ENCODE measurements at regions not wholly inside any gene's neighbourhood (a gene's known extent, or its start where the extent isn't known, plus 50 kb on each side); places are given as distances from the start of the nearest gene placed in this dataset.
"Not testable (repeated sequence)": the region's sequence is repeated elsewhere in the genome, so short reads cannot be mapped to it uniquely, and the experiment has no call there.

GRCh38 chr7:73952266-73952665 lies 75.7 kb upstream of the ELN start:
- Histone ChIP-seq H3K4me1 (ENCODE audit: control insufficient read depth, insufficient read depth, low read length, poor library complexity, severe bottlenecking) (no peaks in the 10 kb centered on the region), H3K36me3 (ENCODE audit: control insufficient read depth, insufficient read depth, low read length) (no peaks in the 10 kb centered on the region), H3K27ac (ENCODE audit: insufficient read depth, low read length, poor library complexity, severe bottlenecking) (no peak overlapping the region), H3K27me3 (ENCODE audit: control insufficient read depth, insufficient read depth, low read length) (no peaks in the 10 kb centered on the region), H3K4me3 (ENCODE audit: low read depth, low read length) (no peak overlapping the region), H3K9me3 (ENCODE audit: control insufficient read depth in 2 of 2, low read length in 2 of 2) (peaks cover 15 to 21% of the 10 kb centered on the region in 2 experiments)
- Mint-ChIP-seq H3K9me3 (peaks cover 0 to 17% (median 4%) of the 10 kb centered on the region in 7 donors), H3K36me3 (no peaks in the 10 kb centered on the region), H3K4me3 (no peak overlapping the region), H3K4me1 (no peaks in the 10 kb centered on the region), H3K27me3 (peaks cover 21% of the 10 kb centered on the region), H3K27ac (peak overlapping the region in 1 of 3 donors; percentile 20)
- DNase-seq (no peak), ATAC-seq (ENCODE audit: low read depth in 2 of 2) (no peak)

- Mint-ChIP-seq H3K4me1 (no peaks in the 10 kb centered on the region), H3K27me3 (peaks cover 13% of the 10 kb centered on the region), H3K36me3 (no peaks in the 10 kb centered on the region), H3K27ac (no peak overlapping the region), H3K4me3 (no peak overlapping the region), H3K9me3 (peaks cover 0 to 4% (median 2%) of the 10 kb centered on the region in 7 donors)
- H3K4me3 ChIP-seq (ENCODE audit: low read depth, low read length), result no peak overlapping the region
- H3K36me3 ChIP-seq (ENCODE audit: control insufficient read depth, insufficient read depth, low read length), result no peaks in the 10 kb centered on the region
- no peak for ATAC-seq (ENCODE audit: low read depth in 2 of 2)
- no peaks in the 10 kb centered on the region for H3K4me1 ChIP-seq (ENCODE audit: control insufficient read depth, insufficient read depth, low read length, poor library complexity, severe bottlenecking)
- H3K27ac ChIP-seq (ENCODE audit: insufficient read depth, low read length, poor library complexity, severe bottlenecking), result no peak overlapping the region
- H3K27me3 ChIP-seq (ENCODE audit: control insufficient read depth, insufficient read depth, low read length), result no peaks in the 10 kb centered on the region
- H3K9me3 ChIP-seq (ENCODE audit: control insufficient read depth in 2 of 2, low read length in 2 of 2), result peaks cover under 1 to 3% of the 10 kb centered on the region in 2 experiments
- no peak for DNase-seq
Measured at GRCh38 chr7:73954181-73954580, 73.8 kb upstream of the ELN start.

GRCh38 chr7:73954861-73955260 lies 73.1 kb upstream of the ELN start:
- no peaks in the 10 kb centered on the region for H3K4me1 Mint-ChIP-seq
- H3K4me3 Mint-ChIP-seq, result no peak overlapping the region

GRCh38 chr7:73960548-73960947 lies 67.4 kb upstream of the ELN start:
- H3K27me3 Mint-ChIP-seq, result peaks cover 7% of the 10 kb centered on the region
- ATAC-seq (ENCODE audit: low read depth in 2 of 2) (no peak), DNase-seq (no peak)
- H3K4me3 Mint-ChIP-seq, result no peak overlapping the region
- H3K36me3 Mint-ChIP-seq, result no peaks in the 10 kb centered on the region
- H3K4me1 Mint-ChIP-seq, result no peaks in the 10 kb centered on the region
- no peaks in the 10 kb centered on the region for H3K27me3 ChIP-seq (ENCODE audit: control insufficient read depth, insufficient read depth, low read length)
- H3K27ac ChIP-seq (ENCODE audit: insufficient read depth, low read length, poor library complexity, severe bottlenecking), result no peak overlapping the region
- no peak overlapping the region for H3K27ac Mint-ChIP-seq
- H3K9me3 ChIP-seq (ENCODE audit: control insufficient read depth in 2 of 2, low read length in 2 of 2), result peaks cover 13 to 14% of the 10 kb centered on the region in 2 experiments
- H3K36me3 ChIP-seq (ENCODE audit: control insufficient read depth, insufficient read depth, low read length), result no peaks in the 10 kb centered on the region
- peaks cover 0 to 20% (median 5%) of the 10 kb centered on the region in 7 donors for H3K9me3 Mint-ChIP-seq
- H3K4me1 ChIP-seq (ENCODE audit: control insufficient read depth, insufficient read depth, low read length, poor library complexity, severe bottlenecking), result no peaks in the 10 kb centered on the region
- no peak overlapping the region for H3K4me3 ChIP-seq (ENCODE audit: low read depth, low read length)

More at GRCh38 chr7:73954861-73955260, 73.1 kb upstream of the ELN start:
- Histone ChIP-seq H3K27me3 (ENCODE audit: control insufficient read depth, insufficient read depth, low read length) (no peaks in the 10 kb centered on the region), H3K4me1 (ENCODE audit: control insufficient read depth, insufficient read depth, low read length, poor library complexity, severe bottlenecking) (no peaks in the 10 kb centered on the region), H3K9me3 (ENCODE audit: control insufficient read depth in 2 of 2, low read length in 2 of 2) (no peaks in the 10 kb centered on the region), H3K36me3 (ENCODE audit: control insufficient read depth, insufficient read depth, low read length) (no peaks in the 10 kb centered on the region), H3K27ac (ENCODE audit: insufficient read depth, low read length, poor library complexity, severe bottlenecking) (no peak overlapping the region), H3K4me3 (ENCODE audit: low read depth, low read length) (no peak overlapping the region)
- Mint-ChIP-seq H3K9me3 (peaks cover 0 to 2% (median 0%) of the 10 kb centered on the region in 7 donors), H3K36me3 (no peaks in the 10 kb centered on the region), H3K27ac (peak overlapping the region in 1 of 3 donors; percentile 22), H3K27me3 (peaks cover 12% of the 10 kb centered on the region)
- DNase-seq (no peak), ATAC-seq (ENCODE audit: low read depth in 2 of 2) (no peak)

DNA sequence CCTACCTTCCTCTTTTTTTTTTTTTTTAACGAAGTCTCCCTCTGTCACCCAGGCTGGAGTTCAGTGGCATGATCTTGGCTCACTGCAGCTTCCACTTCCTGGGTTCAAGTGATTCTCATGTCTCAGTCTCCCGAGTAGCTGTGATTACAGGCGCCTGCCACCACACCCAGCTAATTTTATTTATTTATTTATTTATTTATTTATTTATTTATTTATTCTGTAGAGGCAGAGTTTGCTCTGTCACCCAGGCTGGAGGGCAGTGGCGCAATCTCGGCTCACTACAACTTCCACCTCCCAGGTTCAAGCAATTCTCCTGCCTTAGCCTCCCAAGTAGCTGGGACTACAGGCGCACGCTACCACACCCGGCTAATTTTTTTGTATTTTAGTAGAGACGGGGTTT lies 66.0 kb upstream of the ELN start:
- not testable (repeated sequence) for H3K27ac ChIP-seq (ENCODE audit: insufficient read depth, low read length, poor library complexity, severe bottlenecking); H3K27me3 Mint-ChIP-seq; H3K4me3 Mint-ChIP-seq; H3K36me3 ChIP-seq (ENCODE audit: control insufficient read depth, insufficient read depth, low read length); H3K27me3 ChIP-seq (ENCODE audit: control insufficient read depth, insufficient read depth, low read length); H3K4me1 ChIP-seq (ENCODE audit: control insufficient read depth, insufficient read depth, low read length, poor library complexity, severe bottlenecking); H3K4me3 ChIP-seq (ENCODE audit: low read depth, low read length); H3K36me3 Mint-ChIP-seq; DNase-seq; H3K27ac Mint-ChIP-seq; H3K4me1 Mint-ChIP-seq; ATAC-seq (ENCODE audit: low read depth in 2 of 2)
- H3K9me3 Mint-ChIP-seq, result peaks cover 0 to 20% (median 5%) of the 10 kb centered on the region in 7 donors
- peaks cover 13 to 14% of the 10 kb centered on the region in 2 experiments for H3K9me3 ChIP-seq (ENCODE audit: control insufficient read depth in 2 of 2, low read length in 2 of 2)

GRCh38 chr7:73963252-73963822 lies 64.6 kb upstream of the ELN start:
- peaks cover 0 to 22% (median 7%) of the 10 kb centered on the region in 7 donors for H3K9me3 Mint-ChIP-seq

GRCh38 chr7:73964786-73965185 lies 63.2 kb upstream of the ELN start:
- Mint-ChIP-seq H3K4me1 (no peaks in the 10 kb centered on the region), H3K27me3 (no peaks in the 10 kb centered on the region), H3K9me3 (peaks cover 0 to 22% (median 7%) of the 10 kb centered on the region in 7 donors), H3K4me3 (no peak overlapping the region), H3K27ac (no peak overlapping the region), H3K36me3 (no peaks in the 10 kb centered on the region)
- H3K27me3 ChIP-seq (ENCODE audit: control insufficient read depth, insufficient read depth, low read length), result no peaks in the 10 kb centered on the region
- no peaks in the 10 kb centered on the region for H3K4me1 ChIP-seq (ENCODE audit: control insufficient read depth, insufficient read depth, low read length, poor library complexity, severe bottlenecking)
- H3K9me3 ChIP-seq (ENCODE audit: control insufficient read depth in 2 of 2, low read length in 2 of 2), result peaks cover 13 to 14% of the 10 kb centered on the region in 2 experiments
- no peaks in the 10 kb centered on the region for H3K36me3 ChIP-seq (ENCODE audit: control insufficient read depth, insufficient read depth, low read length)
- ATAC-seq (ENCODE audit: low read depth in 2 of 2) (no peak), DNase-seq (no peak)
- no peak overlapping the region for H3K4me3 ChIP-seq (ENCODE audit: low read depth, low read length)
- no peak overlapping the region for H3K27ac ChIP-seq (ENCODE audit: insufficient read depth, low read length, poor library complexity, severe bottlenecking)

More at GRCh38 chr7:73963252-73963822, 64.6 kb upstream of the ELN start:
- ATAC-seq (ENCODE audit: low read depth in 2 of 2) (no peak), DNase-seq (no peak)
- H3K4me1 Mint-ChIP-seq, result no peaks in the 10 kb centered on the region
- H3K36me3 ChIP-seq (ENCODE audit: control insufficient read depth, insufficient read depth, low read length), result no peaks in the 10 kb centered on the region
- no peak overlapping the region for H3K27ac ChIP-seq (ENCODE audit: insufficient read depth, low read length, poor library complexity, severe bottlenecking)
- peaks cover 7% of the 10 kb centered on the region for H3K27me3 Mint-ChIP-seq
- no peaks in the 10 kb centered on the region for H3K27me3 ChIP-seq (ENCODE audit: control insufficient read depth, insufficient read depth, low read length)
- H3K4me3 Mint-ChIP-seq, result no peak overlapping the region
- H3K27ac Mint-ChIP-seq, result no peak overlapping the region
- peaks cover 13 to 14% of the 10 kb centered on the region in 2 experiments for H3K9me3 ChIP-seq (ENCODE audit: control insufficient read depth in 2 of 2, low read length in 2 of 2)
- H3K36me3 Mint-ChIP-seq, result no peaks in the 10 kb centered on the region
- H3K4me1 ChIP-seq (ENCODE audit: control insufficient read depth, insufficient read depth, low read length, poor library complexity, severe bottlenecking), result no peaks in the 10 kb centered on the region
- no peak overlapping the region for H3K4me3 ChIP-seq (ENCODE audit: low read depth, low read length)
